ENCODE measurements at regions not wholly inside any gene's neighbourhood (a gene's known extent, or its start where the extent isn't known, plus 50 kb on each side); places are given as distances from the start of the nearest gene placed in this dataset.

GRCh38 chr2:107107351-107107750 is 221.4 kb upstream of the ST6GAL2 start:
- no peaks in the 10 kb centered on the region for H3K27me3 ChIP-seq (ENCODE audit: insufficient read depth, poor library complexity, severe bottlenecking)
- no peak overlapping the region for H3K27ac ChIP-seq (replicated peaks)
- no peak overlapping the region for H3K4me3 ChIP-seq (replicated peaks; ENCODE audit: insufficient read depth, low read length)
- TF ChIP-seq SPI1 (IDR thresholded peaks at IDR 0.05; ENCODE audit: borderline replicate concordance, low read depth), result no peak
- no peak for TF ChIP-seq GABPA (IDR thresholded peaks at IDR 0.05; ENCODE audit: low read depth)
- TF ChIP-seq CTCF (IDR thresholded peaks at IDR 0.05; ENCODE audit: insufficient read depth, low read length), result no peak
- no peak for TF ChIP-seq POLR2AphosphoS5 (IDR thresholded peaks at IDR 0.05; ENCODE audit: low read depth)
- no peak for DNase-seq (ENCODE audit: low read depth in 1 of 2, low spot score in 1 of 2)

GRCh38 chr2:107108556-107108955 is 222.6 kb upstream of the ST6GAL2 start:
- Histone ChIP-seq H3K27me3 (ENCODE audit: insufficient read depth, poor library complexity, severe bottlenecking) (no peaks in the 10 kb centered on the region), H3K4me3 (replicated peaks; ENCODE audit: insufficient read depth, low read length) (no peak overlapping the region), H3K27ac (replicated peaks) (no peak overlapping the region)
- no peak for DNase-seq (ENCODE audit: low read depth in 1 of 2, low spot score in 1 of 2)
- TF ChIP-seq POLR2AphosphoS5 (IDR thresholded peaks at IDR 0.05; ENCODE audit: low read depth), result no peak
- TF ChIP-seq SPI1 (IDR thresholded peaks at IDR 0.05; ENCODE audit: borderline replicate concordance, low read depth), result no peak
- no peak for TF ChIP-seq CTCF (IDR thresholded peaks at IDR 0.05; ENCODE audit: insufficient read depth, low read length)
- no peak for TF ChIP-seq REST (IDR thresholded peaks at IDR 0.05; ENCODE audit: insufficient replicate concordance, low read depth)
- no peak for TF ChIP-seq GABPA (IDR thresholded peaks at IDR 0.05; ENCODE audit: low read depth)

- no peak for DNase-seq (ENCODE audit: low read depth in 1 of 2, low spot score in 1 of 2)
- TF ChIP-seq POLR2AphosphoS5 (IDR thresholded peaks at IDR 0.05; ENCODE audit: low read depth) (no peak), REST (IDR thresholded peaks at IDR 0.05; ENCODE audit: insufficient replicate concordance, low read depth) (no peak), GABPA (IDR thresholded peaks at IDR 0.05; ENCODE audit: low read depth) (no peak), SPI1 (IDR thresholded peaks at IDR 0.05; ENCODE audit: borderline replicate concordance, low read depth) (no peak)
- Histone ChIP-seq H3K27ac (replicated peaks) (no peak overlapping the region), H3K27me3 (ENCODE audit: insufficient read depth, poor library complexity, severe bottlenecking) (no peaks in the 10 kb centered on the region), H3K4me3 (replicated peaks; ENCODE audit: insufficient read depth, low read length) (no peak overlapping the region)
Measured at GRCh38 chr2:107111623-107112022, 225.7 kb upstream of the ST6GAL2 start.

- Histone ChIP-seq H3K4me3 (replicated peaks; ENCODE audit: insufficient read depth, low read length) (no peak overlapping the region), H3K27me3 (ENCODE audit: insufficient read depth, poor library complexity, severe bottlenecking) (no peaks in the 10 kb centered on the region), H3K27ac (replicated peaks) (no peak overlapping the region)
- TF ChIP-seq GABPA (IDR thresholded peaks at IDR 0.05; ENCODE audit: low read depth), result no peak
- TF ChIP-seq SPI1 (IDR thresholded peaks at IDR 0.05; ENCODE audit: borderline replicate concordance, low read depth), result no peak
- TF ChIP-seq REST (IDR thresholded peaks at IDR 0.05; ENCODE audit: insufficient replicate concordance, low read depth), result no peak
- no peak for TF ChIP-seq POLR2AphosphoS5 (IDR thresholded peaks at IDR 0.05; ENCODE audit: low read depth)
- TF ChIP-seq CTCF (IDR thresholded peaks at IDR 0.05; ENCODE audit: insufficient read depth, low read length), result no peak
- DNase-seq (ENCODE audit: low read depth in 1 of 2, low spot score in 1 of 2), result no peak
Measured at GRCh38 chr2:107112561-107112960, 226.6 kb upstream of the ST6GAL2 start.

Data from HL-60 (cell line).